SK-N-SH (cell line): ENCODE measurements at regions not wholly inside any gene's neighbourhood (a gene's known extent, or its start where the extent isn't known, plus 50 kb on each side); places are given as distances from the start of the nearest gene placed in this dataset.

Experiments used
- CTCF ChIA-PET: fragments of 300-600, 350-600 bp; formaldehyde crosslinking; extraction: SDS; loops from one replicate; lab custom pipeline; 2021; lab: Yijun Ruan, JAX
- POLR2A ChIA-PET: fragments of 350-600 bp; sonication (Branson Sonifier 250); formaldehyde crosslinking; extraction: SDS; loops from one replicate; lab custom pipeline; 2020; ENCODE audit warnings: antibody characterized with exemption, inconsistent platforms; lab: Yijun Ruan, JAX
- DNase-seq: peaks from one replicate; pipeline ENCODE4 v3.0.0; 2012
- H2AFZ ChIP-seq: fragments of 200-600 bp; sonication (generic); 2 replicates; pipeline ENCODE4 v1.8.1; 2016; ENCODE audit warnings: antibody characterized with exemption, mild to moderate bottlenecking, low read depth
- H3F3A ChIP-seq: fragments of 200-600 bp; sonication (generic); replicated peaks from 2 replicates; pipeline ENCODE3; 2016; ENCODE audit warnings: antibody characterized with exemption, mild to moderate bottlenecking; ENCODE audit not compliant: insufficient read depth
- H3K27ac ChIP-seq, 2 experiments: fragments of 200-500 bp in 1 of 2; fragments of 200-600 bp in 1 of 2; sonication (Bioruptor generic) in 1 of 2; sonication (generic), shearing (Covaris generic) in 1 of 2; 2 replicates each; pipeline versions ENCODE4 v1.5.1 to v1.6.1; 2014 to 2016; ENCODE audit warnings: low read depth in 2 of 2, inconsistent platforms in 1 of 2, low read length in 1 of 2, mild to moderate bottlenecking in 1 of 2, mixed read lengths in 1 of 2
- H3K27me3 ChIP-seq: fragments of 200-600 bp; sonication (generic), shearing (Covaris generic); 2 replicates; pipeline ENCODE4 v1.6.1; 2016; ENCODE audit warnings: mixed run types; ENCODE audit not compliant: insufficient read depth
- H3K36me3 ChIP-seq, 2 experiments: fragments of 200-500 bp in 1 of 2; fragments of 200-600 bp in 1 of 2; sonication (Bioruptor generic) in 1 of 2; sonication (generic) in 1 of 2; replicated peaks in 1 of 2; 2 replicates each; pipeline versions ENCODE3 to v1.5.1; 2014 to 2016; ENCODE audit warnings: low read length in 1 of 2, mild to moderate bottlenecking in 1 of 2; ENCODE audit not compliant: insufficient read depth in 2 of 2, control insufficient read depth in 1 of 2
- H3K4me1 ChIP-seq, 2 experiments: fragments of 200-500 bp in 1 of 2; fragments of 200-600 bp in 1 of 2; sonication (Bioruptor generic) in 1 of 2; sonication (generic), shearing (Covaris generic) in 1 of 2; 2 replicates each; pipeline versions ENCODE4 v1.5.1 to v1.6.1; 2014 to 2016; ENCODE audit warnings: low read depth in 1 of 2, low read length in 1 of 2, mixed run types in 1 of 2; ENCODE audit not compliant: insufficient read depth in 2 of 2, control insufficient read depth in 1 of 2
- H3K4me2 ChIP-seq: fragments of 200-600 bp; sonication (generic), shearing (Covaris generic); 2 replicates; pipeline ENCODE4 v1.6.1; 2017; ENCODE audit warnings: mixed run types
- H3K4me3 ChIP-seq, 2 experiments: fragments of 200-500 bp in 1 of 2; fragments of 200-600 bp in 1 of 2; sonication (Bioruptor generic) in 1 of 2; sonication (generic), shearing (Covaris generic) in 1 of 2; 2 replicates each; pipeline versions ENCODE4 v1.5.1 to v1.8.1; 2014 to 2016; ENCODE audit warnings: low read depth in 2 of 2, inconsistent platforms in 1 of 2, low read length in 1 of 2, mild to moderate bottlenecking in 1 of 2, mixed read lengths in 1 of 2, moderate library complexity in 1 of 2
- H3K79me2 ChIP-seq: fragments of 200-600 bp; sonication (generic); 2 replicates; pipeline ENCODE4 v1.8.1; 2017; ENCODE audit warnings: mild to moderate bottlenecking; ENCODE audit not compliant: insufficient read depth
- H3K9ac ChIP-seq: fragments of 200-600 bp; sonication (generic); 2 replicates; pipeline ENCODE4 v1.6.1; 2017; ENCODE audit warnings: mixed run types
- H3K9me2 ChIP-seq: fragments of 200-600 bp; sonication (generic); 2 replicates; pipeline ENCODE4 v1.6.1; 2017; ENCODE audit warnings: mixed run types
- H3K9me3 ChIP-seq: fragments of 200-600 bp; sonication (generic); 2 replicates; pipeline ENCODE4 v1.6.1; 2017; ENCODE audit warnings: mixed run types, mild to moderate bottlenecking, moderate library complexity
- H4K20me1 ChIP-seq: fragments of 200-600 bp; sonication (generic); 2 replicates; pipeline ENCODE4 v1.6.1; 2017; ENCODE audit warnings: mild to moderate bottlenecking, mixed run types; ENCODE audit not compliant: insufficient read depth
- EP300 ChIP-seq, 2 experiments: IDR thresholded peaks; 2 replicates each; pipeline versions ENCODE4 v1.4.0 to v1.6.1; 2012; ENCODE audit warnings: borderline replicate concordance in 1 of 2, low read depth in 1 of 2, low read length in 1 of 2
- EZH2phosphoT487 ChIP-seq: fragments of 200-600 bp; sonication (generic); IDR thresholded peaks from 2 replicates; pipeline ENCODE4 v1.6.1; 2017; ENCODE audit warnings: low read depth, mixed run types, mild to moderate bottlenecking, antibody characterized with exemption, moderate library complexity, borderline replicate concordance
- FOSL2 ChIP-seq: IDR thresholded peaks from 2 replicates; pipeline ENCODE4 v1.4.0; 2012; ENCODE audit warnings: low read depth, mild to moderate bottlenecking, moderate library complexity, borderline replicate concordance
- FOXJ3 ChIP-seq: sonication (generic); formaldehyde crosslinking; IDR thresholded peaks from 2 replicates; pipeline ENCODE4 v1.5.1; 2020; ENCODE audit warnings: mild to moderate bottlenecking, missing genetic modification reagents
- FOXM1 ChIP-seq: IDR thresholded peaks from 2 replicates; pipeline ENCODE4 v1.4.0; 2012; ENCODE audit warnings: low read depth, mild to moderate bottlenecking
- GATA2 ChIP-seq: sonication (generic); formaldehyde crosslinking; IDR thresholded peaks from 2 replicates; pipeline ENCODE4 v1.5.0; 2020; ENCODE audit warnings: mild to moderate bottlenecking, missing genetic modification reagents
- JUND ChIP-seq: IDR thresholded peaks from 2 replicates; pipeline ENCODE4 v1.4.0; 2012
- NFIC ChIP-seq: IDR thresholded peaks from 2 replicates; pipeline ENCODE4 v1.4.0; 2012; ENCODE audit warnings: borderline replicate concordance
- POLR2AphosphoS5 ChIP-seq: IDR thresholded peaks from 2 replicates; pipeline ENCODE4 v1.6.1; 2012; ENCODE audit warnings: low read depth, low read length
- RFX5 ChIP-seq: IDR thresholded peaks from 2 replicates; pipeline ENCODE4 v1.6.1; 2012; ENCODE audit warnings: mild to moderate bottlenecking, improper control_type of control experiment, low read length
- SMC3 ChIP-seq: IDR thresholded peaks from 2 replicates; pipeline ENCODE4 v1.6.1; 2012; ENCODE audit warnings: low read depth, low read length, improper control_type of control experiment
- TCF12 ChIP-seq: IDR thresholded peaks from 2 replicates; pipeline ENCODE4 v1.4.0; 2012
- TEAD4 ChIP-seq: IDR thresholded peaks from 2 replicates; pipeline ENCODE4 v1.4.0; 2012; ENCODE audit warnings: mild to moderate bottlenecking, borderline replicate concordance; ENCODE audit not compliant: insufficient read depth
- WGBS: methylation state at CpG from one replicate; pipeline ENCODE4 v1.1.6; 2017; ENCODE audit warnings: low lambda C conversion rate; 5-methylcytosine and 5-hydroxymethylcytosine counted together
- TF ChIP-seq, protein P1 (sequence below): IDR thresholded peaks from 2 replicates; pipeline ENCODE4; 2012
- TF ChIP-seq, protein P2 (sequence below): IDR thresholded peaks from 2 replicates; pipeline ENCODE4 v1.6.1; 2012; ENCODE audit warnings: mild to moderate bottlenecking, low read depth, low read length, moderate library complexity

DNA sequence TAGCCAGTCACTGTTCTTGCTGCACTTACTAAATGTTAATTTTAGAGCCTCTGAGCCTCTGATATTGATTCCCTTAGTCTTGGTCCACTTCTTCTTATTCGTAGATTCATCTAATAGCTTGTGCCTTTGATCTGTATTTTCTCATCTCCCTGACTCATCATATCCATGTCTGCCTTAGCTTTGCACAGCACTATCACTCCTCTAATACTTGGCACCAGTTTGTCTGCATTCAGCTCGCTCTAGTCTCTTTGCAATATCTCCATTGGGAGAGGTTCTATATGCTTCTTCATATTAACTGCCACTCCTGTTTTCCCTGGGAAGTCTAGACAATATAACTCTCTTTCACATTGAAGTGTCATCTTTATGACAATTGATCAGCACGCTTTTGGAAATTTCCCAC, 68.5 kb upstream of the CSRP2 start:
- H3K36me3 ChIP-seq, result no peaks in the 10 kb centered on the region
- peaks cover 30% of the 10 kb centered on the region for H3F3A ChIP-seq
- peaks cover 9 to 25% of the 10 kb centered on the region in 2 experiments; a peak in 3 of 4 replicates for H3K4me1 ChIP-seq
- CTCF ChIA-PET, result interaction anchor here (1.6 kb wide), 1 partner anchor 63 kb away, joined by 5 read pairs; no protein-coding TSS in a partner anchor
- 72% methylated on average over 3 of the region's 3 CpGs for WGBS
- no peaks in the 10 kb centered on the region for H3K27me3 ChIP-seq
- no peak overlapping the region for H3K9ac ChIP-seq
- TF ChIP-seq RFX5, result no peak
- TF ChIP-seq, all 33 proteins: peak for 0
- Histone ChIP-seq H2AFZ (no peak overlapping the region), H3K27ac (no peak overlapping the region), H3K4me2 (no peak overlapping the region), H4K20me1 (no peaks in the 10 kb centered on the region), H3K4me3 (no peak overlapping the region), H3K79me2 (no peaks in the 10 kb centered on the region), H3K9me2 (no peaks in the 10 kb centered on the region), H3K9me3 (no peaks in the 10 kb centered on the region)
- POLR2A ChIA-PET, result no interaction called here
- DNase-seq, result no peak

DNA sequence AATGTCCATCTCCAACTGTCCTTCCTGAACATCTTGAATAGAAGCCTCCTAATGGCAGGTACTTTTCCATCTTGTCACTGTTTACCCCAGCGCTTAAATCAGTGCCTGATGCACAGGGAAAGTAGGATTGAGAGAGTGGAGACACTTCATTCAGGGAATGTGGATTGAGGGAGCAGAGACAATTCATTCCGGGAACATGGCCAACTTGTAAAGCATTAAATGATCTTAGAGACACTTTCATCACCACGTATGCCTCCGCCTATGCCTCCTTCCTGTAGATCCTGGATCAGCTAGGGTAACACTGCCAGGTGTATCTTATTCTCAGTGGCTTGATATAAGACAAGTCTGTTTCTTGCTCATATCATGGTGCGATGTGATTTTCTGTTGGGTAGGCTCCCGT, 67.6 kb upstream of the CSRP2 start:
- peak overlapping the region in 1 of 2 experiments; percentile 21; a peak in 1 of 4 replicates for H3K27ac ChIP-seq
- H3K4me3 ChIP-seq, result no peak overlapping the region
- CTCF ChIA-PET, result interaction anchor here (3.1 kb wide), 1 partner anchor 64 kb away, joined by 11 read pairs; no protein-coding TSS in a partner anchor
- WGBS, result 88% methylated on average over 6 of the region's 6 CpGs
- no peak for TF ChIP-seq GATA2 (CRISPR knock-in tag)
- no peak for TF ChIP-seq EZH2phosphoT487
- TF ChIP-seq POLR2AphosphoS5, result no peak
- TF ChIP-seq FOXJ3 (CRISPR knock-in tag), result no peak
- H3K4me2 ChIP-seq, result no peak overlapping the region
- POLR2A ChIA-PET, result no interaction called here
- H3K27me3 ChIP-seq, result no peaks in the 10 kb centered on the region
- H4K20me1 ChIP-seq, result no peaks in the 10 kb centered on the region
- no peak for DNase-seq
- peaks cover 38% of the 10 kb centered on the region for H3F3A ChIP-seq
- peaks cover 12 to 25% of the 10 kb centered on the region in 2 experiments; a peak in 3 of 4 replicates for H3K4me1 ChIP-seq
- H2AFZ ChIP-seq, result peak overlapping the region; percentile 67; the same call in 1 of the 2 replicates
- H3K9me2 ChIP-seq, result no peaks in the 10 kb centered on the region
- no peaks in the 10 kb centered on the region for H3K9me3 ChIP-seq
- H3K36me3 ChIP-seq, result no peaks in the 10 kb centered on the region
- H3K9ac ChIP-seq, result no peak overlapping the region
- H3K79me2 ChIP-seq, result no peaks in the 10 kb centered on the region

DNA sequence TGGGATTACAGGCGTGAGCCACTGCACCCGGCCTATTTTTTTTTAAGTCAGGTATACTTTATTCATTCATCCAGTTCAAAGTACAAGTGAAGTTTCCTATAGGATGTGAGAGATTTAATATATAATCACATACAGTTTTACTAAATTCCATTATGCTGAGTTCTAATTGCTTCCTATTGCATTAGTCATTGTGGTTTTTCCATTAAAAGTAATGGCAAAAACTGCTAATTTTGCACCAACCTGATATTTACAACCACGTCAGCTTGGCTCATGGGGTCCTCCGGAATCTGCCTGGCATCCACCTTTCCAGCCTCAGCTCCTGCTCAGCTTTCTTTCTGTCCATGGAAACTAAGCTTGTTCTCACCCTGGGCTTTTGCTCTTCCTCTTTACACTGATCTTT, 67.0 kb upstream of the CSRP2 start:
- Histone ChIP-seq H3K4me3 (no peak overlapping the region), H3K9me3 (no peaks in the 10 kb centered on the region), H3K4me2 (0 out of 2 replicates have a peak overlapping the region, but pooled peaks have one; percentile 10), H3K79me2 (no peaks in the 10 kb centered on the region), H3K4me1 (peaks cover 16 to 25% of the 10 kb centered on the region in 2 experiments; a peak in 3 of 4 replicates), H3K9me2 (no peaks in the 10 kb centered on the region), H2AFZ (no peak overlapping the region), H3K36me3 (no peaks in the 10 kb centered on the region), H3F3A (peaks cover 38% of the 10 kb centered on the region), H4K20me1 (no peaks in the 10 kb centered on the region)
- POLR2A ChIA-PET, result no interaction called here
- no peak for DNase-seq
- TF ChIP-seq JUND (peak; percentile 40; the same call in 1 of the 2 replicates), SMC3 (no peak), TCF12 (peak; percentile 51), EP300 (IDR thresholded peaks at IDR 0.05; ENCODE audit: borderline replicate concordance in 1 of 2, low read depth in 1 of 2, low read length in 1 of 2) (peak in 1 of 2 experiments; percentile 50; a peak in 1 of 4 replicates), FOSL2 (peak; percentile 63; the same call in 1 of the 2 replicates), FOXM1 (no peak), TEAD4 (no peak), NFIC (peak; percentile 30; the same call in 1 of the 2 replicates)
- TF ChIP-seq, protein P1, sequence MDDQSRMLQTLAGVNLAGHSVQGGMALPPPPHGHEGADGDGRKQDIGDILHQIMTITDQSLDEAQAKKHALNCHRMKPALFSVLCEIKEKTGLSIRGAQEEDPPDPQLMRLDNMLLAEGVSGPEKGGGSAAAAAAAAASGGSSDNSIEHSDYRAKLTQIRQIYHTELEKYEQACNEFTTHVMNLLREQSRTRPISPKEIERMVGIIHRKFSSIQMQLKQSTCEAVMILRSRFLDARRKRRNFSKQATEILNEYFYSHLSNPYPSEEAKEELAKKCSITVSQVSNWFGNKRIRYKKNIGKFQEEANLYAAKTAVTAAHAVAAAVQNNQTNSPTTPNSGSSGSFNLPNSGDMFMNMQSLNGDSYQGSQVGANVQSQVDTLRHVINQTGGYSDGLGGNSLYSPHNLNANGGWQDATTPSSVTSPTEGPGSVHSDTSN, result peak; percentile 39
- TF ChIP-seq, protein P2, sequence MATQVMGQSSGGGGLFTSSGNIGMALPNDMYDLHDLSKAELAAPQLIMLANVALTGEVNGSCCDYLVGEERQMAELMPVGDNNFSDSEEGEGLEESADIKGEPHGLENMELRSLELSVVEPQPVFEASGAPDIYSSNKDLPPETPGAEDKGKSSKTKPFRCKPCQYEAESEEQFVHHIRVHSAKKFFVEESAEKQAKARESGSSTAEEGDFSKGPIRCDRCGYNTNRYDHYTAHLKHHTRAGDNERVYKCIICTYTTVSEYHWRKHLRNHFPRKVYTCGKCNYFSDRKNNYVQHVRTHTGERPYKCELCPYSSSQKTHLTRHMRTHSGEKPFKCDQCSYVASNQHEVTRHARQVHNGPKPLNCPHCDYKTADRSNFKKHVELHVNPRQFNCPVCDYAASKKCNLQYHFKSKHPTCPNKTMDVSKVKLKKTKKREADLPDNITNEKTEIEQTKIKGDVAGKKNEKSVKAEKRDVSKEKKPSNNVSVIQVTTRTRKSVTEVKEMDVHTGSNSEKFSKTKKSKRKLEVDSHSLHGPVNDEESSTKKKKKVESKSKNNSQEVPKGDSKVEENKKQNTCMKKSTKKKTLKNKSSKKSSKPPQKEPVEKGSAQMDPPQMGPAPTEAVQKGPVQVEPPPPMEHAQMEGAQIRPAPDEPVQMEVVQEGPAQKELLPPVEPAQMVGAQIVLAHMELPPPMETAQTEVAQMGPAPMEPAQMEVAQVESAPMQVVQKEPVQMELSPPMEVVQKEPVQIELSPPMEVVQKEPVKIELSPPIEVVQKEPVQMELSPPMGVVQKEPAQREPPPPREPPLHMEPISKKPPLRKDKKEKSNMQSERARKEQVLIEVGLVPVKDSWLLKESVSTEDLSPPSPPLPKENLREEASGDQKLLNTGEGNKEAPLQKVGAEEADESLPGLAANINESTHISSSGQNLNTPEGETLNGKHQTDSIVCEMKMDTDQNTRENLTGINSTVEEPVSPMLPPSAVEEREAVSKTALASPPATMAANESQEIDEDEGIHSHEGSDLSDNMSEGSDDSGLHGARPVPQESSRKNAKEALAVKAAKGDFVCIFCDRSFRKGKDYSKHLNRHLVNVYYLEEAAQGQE, result no peak
- TF ChIP-seq, all 33 proteins: peak for 6
- Histone ChIP-seq H3K27ac (peak overlapping the region in 1 of 2 experiments; percentile 21; a peak in 1 of 4 replicates), H3K27me3 (no peaks in the 10 kb centered on the region), H3K9ac (no peak overlapping the region)
- WGBS, result 38% methylated on average over 4 of the region's 4 CpGs
- CTCF ChIA-PET, result interaction anchor here (3.1 kb wide), 1 partner anchor 65 kb away, joined by 11 read pairs; no protein-coding TSS in a partner anchor
